ENCODE measurements at regions not wholly inside any gene's neighbourhood (a gene's known extent, or its start where the extent isn't known, plus 50 kb on each side); places are given as distances from the start of the nearest gene placed in this dataset.
"Not testable (repeated sequence)": the region's sequence is repeated elsewhere in the genome, so short reads cannot be mapped to it uniquely, and the experiment has no call there.

DNA sequence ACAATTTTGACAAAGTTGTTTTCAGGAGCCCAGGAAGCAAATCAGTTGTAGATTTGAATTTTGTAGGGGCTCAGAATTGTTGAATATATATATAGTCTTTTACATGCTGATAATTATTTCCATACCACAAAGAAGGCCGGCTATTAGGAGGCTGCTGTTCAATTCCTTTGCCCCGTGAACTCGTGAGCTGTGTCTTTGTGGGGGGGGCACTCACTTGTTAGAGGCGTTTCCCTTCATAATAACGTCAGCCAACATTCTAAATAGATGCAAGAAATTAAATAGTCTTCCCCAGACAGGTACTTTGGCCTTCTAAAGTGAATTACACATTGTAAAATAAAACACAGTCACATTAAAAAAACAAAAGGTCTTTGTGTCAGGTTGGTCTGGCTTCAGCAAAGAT lies 138.7 kb downstream of the DEFB131A start:
- H2AFZ ChIP-seq (ENCODE audit: low read length); H3K18ac ChIP-seq (ENCODE audit: extremely low read depth, low read length); H3K27me3 ChIP-seq (replicated peaks in 1 of 4; ENCODE audit: control insufficient read depth in 3 of 4, extremely low read depth in 1 of 4, insufficient read depth in 3 of 4, low read length in 3 of 4); H3K4me3 ChIP-seq (ENCODE audit: extremely low read depth in 1 of 4, insufficient read depth in 2 of 4, low read depth in 3 of 4, low read length in 4 of 4); H3K23me2 ChIP-seq (ENCODE audit: low read depth, low read length); H3K27ac ChIP-seq (ENCODE audit: low read depth, low read length); H3K4me2 ChIP-seq (ENCODE audit: insufficient read depth in 1 of 2, low read depth in 2 of 2, low read length in 2 of 2); H4K8ac ChIP-seq (ENCODE audit: extremely low read depth, insufficient read depth, low read length); H3K23ac ChIP-seq (ENCODE audit: insufficient read length); H4K5ac ChIP-seq (ENCODE audit: insufficient read length, low read depth, low read length); DNase-seq (ENCODE audit: low read depth in 1 of 2, low spot score in 2 of 2); H2BK15ac ChIP-seq (ENCODE audit: low read length); H2BK5ac ChIP-seq (ENCODE audit: low read depth, low read length); H3K79me2 ChIP-seq (ENCODE audit: control insufficient read depth in 1 of 2, insufficient read depth in 2 of 2, low read length in 2 of 2); H3K9me3 ChIP-seq (ENCODE audit: insufficient read depth in 2 of 2, low read depth in 1 of 2, low read length in 1 of 2); H3K14ac ChIP-seq (ENCODE audit: insufficient read length); FAIRE-seq; H2BK12ac ChIP-seq (ENCODE audit: low read depth, low read length); H2AK5ac ChIP-seq (ENCODE audit: low read depth, low read length); H4K91ac ChIP-seq (replicated peaks; ENCODE audit: insufficient read length, low read length); H3K79me1 ChIP-seq (ENCODE audit: low read depth, low read length); H3K56ac ChIP-seq (replicated peaks; ENCODE audit: insufficient read length, low read depth, low read length); H3K4me1 ChIP-seq (replicated peaks in 1 of 4; ENCODE audit: control insufficient read depth in 3 of 4, insufficient read depth in 4 of 4, low read length in 3 of 4); H3K9ac ChIP-seq (replicated peaks in 1 of 4; ENCODE audit: extremely low read depth in 1 of 4, low read depth in 3 of 4, low read length in 3 of 4); CTCF ChIA-PET (ENCODE audit: partially characterized antibody); H2BK120ac ChIP-seq (replicated peaks; ENCODE audit: low read depth, low read length); H3K4ac ChIP-seq (replicated peaks; ENCODE audit: insufficient read length, low read depth, low read length); H4K20me1 ChIP-seq (replicated peaks in 1 of 2; ENCODE audit: control insufficient read depth in 1 of 2, insufficient read depth in 2 of 2, low read length in 2 of 2); H2BK20ac ChIP-seq (ENCODE audit: low read length); H3K36me3 ChIP-seq (ENCODE audit: control insufficient read depth in 2 of 4, insufficient read depth in 4 of 4, low read length in 3 of 4); POLR2A ChIA-PET (ENCODE audit: partially characterized antibody): not testable (repeated sequence)
- 71% methylated on average over 5 of the region's 5 CpGs; no CpG with 5 or more reads in 1 of the 2 experiments for WGBS, 2 experiments (ENCODE audit: extremely low coverage in 1 of 2, insufficient coverage in 1 of 2, insufficient read length in 1 of 2, insufficient replicate concordance in 2 of 2, low coverage in 1 of 2, low lambda C conversion rate in 2 of 2, missing lambda C conversion rate in 1 of 2)

All from H1 (cell line).